Mesendoderm (in vitro differentiated cells): ENCODE measurements at regions not wholly inside any gene's neighbourhood (a gene's known extent, or its start where the extent isn't known, plus 50 kb on each side); places are given as distances from the start of the nearest gene placed in this dataset.
A peak's percentile ranks its signal among the peaks of the same experiment; 100 is the strongest.

Experiments
- DNase-seq: peaks from one replicate; pipeline ENCODE4 v3.0.0; 2013
- H2AK5ac ChIP-seq: 2 replicates; pipeline ENCODE4 v1.6.1; 2013; ENCODE audit warnings: low read length, inconsistent platforms
- H2BK120ac ChIP-seq: 2 replicates; pipeline ENCODE4 v1.6.1; 2013; ENCODE audit warnings: low read depth, mild to moderate bottlenecking, low read length, moderate library complexity, mixed read lengths
- H2BK15ac ChIP-seq: replicated peaks from 2 replicates; pipeline ENCODE4 v1.6.1; 2013; ENCODE audit warnings: low read depth, mild to moderate bottlenecking, moderate library complexity
- H2BK5ac ChIP-seq: 2 replicates; pipeline ENCODE4 v1.6.1; 2013; ENCODE audit warnings: low read length, inconsistent platforms
- H3K18ac ChIP-seq: 2 replicates; pipeline ENCODE4 v1.6.1; 2013; ENCODE audit warnings: mild to moderate bottlenecking, low read length, mixed read lengths
- H3K23ac ChIP-seq: one replicate; pipeline ENCODE4 v1.6.1; 2013; ENCODE audit warnings: low read length
- H3K27ac ChIP-seq: 2 replicates; pipeline ENCODE4 v1.5.1; 2013; ENCODE audit warnings: low read depth, mild to moderate bottlenecking, inconsistent platforms, low read length, moderate library complexity
- H3K27me3 ChIP-seq: 2 replicates; pipeline ENCODE4 v1.6.1; 2013; ENCODE audit warnings: low read length, control low read depth, mild to moderate bottlenecking, inconsistent platforms; ENCODE audit not compliant: insufficient read depth, poor library complexity
- H3K36me3 ChIP-seq: 2 replicates; pipeline ENCODE4 v1.6.1; 2013; ENCODE audit warnings: low read length, inconsistent platforms; ENCODE audit not compliant: control insufficient read depth, insufficient read depth
- H3K4ac ChIP-seq: one replicate; pipeline ENCODE4 v1.6.1; 2013; ENCODE audit warnings: low read depth, mild to moderate bottlenecking, low read length, moderate library complexity
- H3K4me1 ChIP-seq: 2 replicates; pipeline ENCODE4 v1.6.1; 2013; ENCODE audit warnings: low read depth, low read length, inconsistent platforms; ENCODE audit not compliant: control insufficient read depth
- H3K4me2 ChIP-seq: 2 replicates; pipeline ENCODE4 v1.6.1; 2013; ENCODE audit warnings: low read length
- H3K4me3 ChIP-seq: 2 replicates; pipeline ENCODE4 v1.5.1; 2013; ENCODE audit warnings: mild to moderate bottlenecking, low read length
- H3K56ac ChIP-seq: one replicate; pipeline ENCODE4 v1.6.1; 2013; ENCODE audit warnings: low read length
- H3K79me1 ChIP-seq: 2 replicates; pipeline ENCODE4 v1.6.1; 2013; ENCODE audit warnings: low read length, inconsistent platforms
- H3K79me2 ChIP-seq: 2 replicates; pipeline ENCODE4 v1.6.1; 2013; ENCODE audit warnings: mild to moderate bottlenecking, low read length; ENCODE audit not compliant: control insufficient read depth, insufficient read depth
- H3K9ac ChIP-seq: 2 replicates; pipeline ENCODE4 v1.6.1; 2013; ENCODE audit warnings: low read length, inconsistent platforms
- H4K5ac ChIP-seq: one replicate; pipeline ENCODE4 v1.6.1; 2013; ENCODE audit warnings: low read length
- H4K8ac ChIP-seq: one replicate; pipeline ENCODE4 v1.6.1; 2013; ENCODE audit warnings: low read depth, mild to moderate bottlenecking, control low read depth, low read length, moderate library complexity
- WGBS: extraction: QIAGEN DNeasy Blood & Tissue Kit; methylation state at CpG from one replicate; pipeline ENCODE4 v1.1.7; 2013; ENCODE audit warnings: low lambda C conversion rate, missing lambda C conversion rate; ENCODE audit not compliant: insufficient coverage; ENCODE audit errors: extremely low coverage; 5-methylcytosine and 5-hydroxymethylcytosine counted together

DNA sequence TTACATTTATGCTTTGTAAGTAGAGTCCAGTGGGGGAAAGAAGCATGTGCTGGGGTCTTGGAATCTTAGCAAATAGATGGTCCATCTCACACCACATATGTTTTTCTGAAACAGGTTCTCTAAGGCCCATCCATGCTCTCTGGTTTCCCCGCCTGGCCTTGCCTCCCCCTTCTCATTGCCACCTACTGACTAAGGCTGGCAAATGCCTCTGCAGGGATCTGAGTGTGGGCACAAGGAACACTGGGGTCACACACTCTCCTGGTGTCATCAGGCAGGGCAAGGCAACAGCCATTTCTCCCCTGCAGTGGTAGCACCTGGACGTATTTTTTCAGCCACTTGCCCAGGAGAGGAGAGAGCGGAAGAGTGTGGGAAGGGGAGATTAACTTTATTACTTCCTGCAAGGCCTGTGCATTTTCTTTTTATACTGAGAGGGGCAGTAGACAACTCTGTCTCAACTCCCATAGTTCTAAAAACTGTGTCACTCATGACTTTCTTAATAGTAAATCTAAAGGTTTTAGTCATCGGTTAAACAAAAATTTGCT lies 804.2 kb upstream of the NECTIN3 start:
- H3K56ac ChIP-seq = no peak overlapping the region
- no peak overlapping the region for H3K23ac ChIP-seq
- no peak overlapping the region for H3K4me3 ChIP-seq
- no peak overlapping the region for H3K18ac ChIP-seq
- no peaks in the 10 kb centered on the region for H3K4me1 ChIP-seq
- no peaks in the 10 kb centered on the region for H3K36me3 ChIP-seq
- no peak overlapping the region for H3K4ac ChIP-seq
- H4K8ac ChIP-seq = no peak overlapping the region
- WGBS = no CpG with 5 or more reads among the region's 4 CpGs
- no peak overlapping the region for H2AK5ac ChIP-seq
- H2BK5ac ChIP-seq = no peak overlapping the region
- H3K79me2 ChIP-seq = no peaks in the 10 kb centered on the region
- H3K4me2 ChIP-seq = no peak overlapping the region
- H4K5ac ChIP-seq = no peak overlapping the region
- no peak overlapping the region for H2BK15ac ChIP-seq
- peak; percentile 6 for DNase-seq
- H3K9ac ChIP-seq = no peak overlapping the region
- H2BK120ac ChIP-seq = no peak overlapping the region
- no peaks in the 10 kb centered on the region for H3K27me3 ChIP-seq
- H3K27ac ChIP-seq = no peak overlapping the region
- no peaks in the 10 kb centered on the region for H3K79me1 ChIP-seq

DNA sequence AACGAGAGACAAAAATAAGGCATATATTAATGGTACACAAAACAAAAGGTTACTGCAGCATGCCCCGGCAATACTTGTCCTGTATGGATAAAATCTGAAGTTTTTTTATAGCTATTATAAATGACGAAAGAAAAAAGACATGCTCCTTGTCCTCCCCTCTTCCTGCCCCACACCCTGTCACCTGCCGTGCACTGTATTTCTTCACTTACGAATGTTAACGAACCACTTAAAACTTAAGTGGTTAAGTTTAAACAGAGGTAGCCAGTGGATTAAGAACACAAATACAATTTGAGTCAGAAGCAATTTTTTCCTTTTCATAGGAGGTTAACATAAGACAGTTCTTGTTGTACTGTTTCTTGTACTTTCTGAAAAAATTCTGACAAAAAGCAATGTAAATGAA lies 799.1 kb upstream of the NECTIN3 start:
- H3K4ac ChIP-seq = no peak overlapping the region
- H4K5ac ChIP-seq = no peak overlapping the region
- no peak overlapping the region for H2BK120ac ChIP-seq
- H2BK5ac ChIP-seq = no peak overlapping the region
- no peaks in the 10 kb centered on the region for H3K79me1 ChIP-seq
- no peak overlapping the region for H3K56ac ChIP-seq
- H3K9ac ChIP-seq = no peak overlapping the region
- no peaks in the 10 kb centered on the region for H3K79me2 ChIP-seq
- no peak overlapping the region for H3K4me2 ChIP-seq
- H3K18ac ChIP-seq = no peak overlapping the region
- no peak overlapping the region for H3K23ac ChIP-seq
- H2AK5ac ChIP-seq = no peak overlapping the region
- H3K27ac ChIP-seq = no peak overlapping the region
- no peaks in the 10 kb centered on the region for H3K36me3 ChIP-seq
- no peak overlapping the region for H2BK15ac ChIP-seq
- no peak overlapping the region for H3K4me3 ChIP-seq
- no peak for DNase-seq
- H3K27me3 ChIP-seq = no peaks in the 10 kb centered on the region
- H4K8ac ChIP-seq = no peak overlapping the region
- H3K4me1 ChIP-seq = no peaks in the 10 kb centered on the region
- no CpG with 5 or more reads among the region's 6 CpGs for WGBS

GRCh38 chr3:110291886-110292501 lies 779.6 kb upstream of the NECTIN3 start:
- H3K9ac ChIP-seq = no peak overlapping the region
- no peak overlapping the region for H2BK120ac ChIP-seq
- H2BK15ac ChIP-seq = no peak overlapping the region
- no peak overlapping the region for H4K5ac ChIP-seq
- H3K27me3 ChIP-seq = no peaks in the 10 kb centered on the region
- H3K4me1 ChIP-seq = no peaks in the 10 kb centered on the region
- H3K79me2 ChIP-seq = no peaks in the 10 kb centered on the region
- H2AK5ac ChIP-seq = no peak overlapping the region
- WGBS = no CpG with 5 or more reads among the region's 1 CpG
- DNase-seq = no peak
- no peak overlapping the region for H3K4me3 ChIP-seq
- no peak overlapping the region for H3K18ac ChIP-seq
- H3K27ac ChIP-seq = no peak overlapping the region
- no peaks in the 10 kb centered on the region for H3K36me3 ChIP-seq
- no peak overlapping the region for H3K4ac ChIP-seq
- no peak overlapping the region for H3K23ac ChIP-seq
- no peaks in the 10 kb centered on the region for H3K79me1 ChIP-seq
- no peak overlapping the region for H3K4me2 ChIP-seq
- H4K8ac ChIP-seq = no peak overlapping the region
- no peak overlapping the region for H2BK5ac ChIP-seq
- H3K56ac ChIP-seq = no peak overlapping the region

DNA sequence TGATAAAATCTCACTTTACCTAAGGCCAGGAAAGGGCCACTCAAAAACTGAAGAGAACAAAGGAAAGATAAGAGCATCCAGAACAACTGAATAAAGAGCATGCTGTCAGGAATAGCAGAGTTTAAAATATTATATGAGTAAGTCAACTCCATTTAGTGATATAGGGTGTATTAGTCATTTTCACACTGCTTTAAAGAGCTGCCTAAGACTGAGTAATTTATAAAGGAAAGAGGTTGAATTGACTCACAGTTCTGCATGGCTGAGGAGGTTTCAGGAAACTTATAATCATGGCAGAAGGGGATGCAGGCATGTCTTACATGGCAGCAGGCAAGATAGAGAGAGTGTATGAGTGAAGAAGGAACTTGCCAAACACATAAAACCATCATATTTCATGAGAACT lies 778.0 kb upstream of the NECTIN3 start:
- Histone ChIP-seq H3K79me1 (no peaks in the 10 kb centered on the region), H3K4me1 (no peaks in the 10 kb centered on the region), H2BK15ac (no peak overlapping the region), H3K56ac (no peak overlapping the region), H3K79me2 (no peaks in the 10 kb centered on the region), H2BK5ac (no peak overlapping the region), H3K23ac (no peak overlapping the region), H2AK5ac (no peak overlapping the region), H3K9ac (no peak overlapping the region), H4K5ac (no peak overlapping the region), H3K4me2 (no peak overlapping the region), H3K27ac (no peak overlapping the region), H3K4me3 (no peak overlapping the region), H3K4ac (no peak overlapping the region), H3K36me3 (no peaks in the 10 kb centered on the region), H3K27me3 (no peaks in the 10 kb centered on the region), H2BK120ac (no peak overlapping the region), H3K18ac (no peak overlapping the region), H4K8ac (no peak overlapping the region)
- no peak for DNase-seq

- Histone ChIP-seq H2AK5ac (no peak overlapping the region), H3K79me1 (no peaks in the 10 kb centered on the region), H3K4me1 (no peaks in the 10 kb centered on the region), H3K27ac (no peak overlapping the region), H2BK15ac (no peak overlapping the region), H2BK120ac (no peak overlapping the region), H3K36me3 (no peaks in the 10 kb centered on the region), H3K4me2 (no peak overlapping the region), H2BK5ac (no peak overlapping the region), H3K56ac (no peak overlapping the region), H3K9ac (no peak overlapping the region), H4K8ac (no peak overlapping the region), H3K27me3 (no peaks in the 10 kb centered on the region), H3K79me2 (no peaks in the 10 kb centered on the region), H3K4ac (no peak overlapping the region), H3K23ac (no peak overlapping the region), H3K18ac (no peak overlapping the region), H3K4me3 (no peak overlapping the region), H4K5ac (no peak overlapping the region)
- peak; percentile 52 for DNase-seq
- no CpG with 5 or more reads among the region's 1 CpG for WGBS
These were observed 774.7 kb upstream of the NECTIN3 start for GRCh38 chr3:110296885-110297284.

- Histone ChIP-seq H3K56ac (no peak overlapping the region), H2BK120ac (no peak overlapping the region), H3K79me1 (no peaks in the 10 kb centered on the region), H3K4ac (no peak overlapping the region), H3K4me3 (no peak overlapping the region), H3K4me2 (no peak overlapping the region), H2AK5ac (no peak overlapping the region), H4K5ac (no peak overlapping the region), H3K23ac (no peak overlapping the region), H3K27me3 (no peaks in the 10 kb centered on the region), H2BK15ac (no peak overlapping the region), H3K9ac (no peak overlapping the region), H3K18ac (no peak overlapping the region), H3K4me1 (no peaks in the 10 kb centered on the region), H3K36me3 (no peaks in the 10 kb centered on the region), H3K79me2 (no peaks in the 10 kb centered on the region), H2BK5ac (no peak overlapping the region), H3K27ac (no peak overlapping the region), H4K8ac (no peak overlapping the region)
- no CpG with 5 or more reads among the region's 3 CpGs for WGBS
- no peak for DNase-seq
These were observed 769.8 kb upstream of the NECTIN3 start for GRCh38 chr3:110301781-110302180.
